ENCODE measurements at regions not wholly inside any gene's neighbourhood (a gene's known extent, or its start where the extent isn't known, plus 50 kb on each side); places are given as distances from the start of the nearest gene placed in this dataset.

DNA sequence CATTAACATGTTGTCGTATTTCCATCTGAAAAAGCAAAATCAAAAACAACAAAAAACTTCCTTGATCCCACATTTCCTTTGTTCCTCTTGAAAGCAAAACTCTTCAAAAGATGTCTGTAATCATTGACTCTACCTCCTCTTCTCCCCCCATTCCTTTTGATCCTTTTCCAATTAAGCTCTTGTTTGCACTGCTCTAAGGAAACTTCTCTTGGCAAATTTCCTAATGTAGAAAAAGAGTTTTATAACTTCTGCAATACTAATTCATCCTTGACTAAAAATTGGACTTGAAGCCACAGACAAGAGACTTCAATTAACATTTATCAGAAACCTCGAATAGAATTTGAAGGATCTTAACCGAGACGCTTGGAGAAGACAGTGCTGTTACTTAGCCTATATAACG, 317.1 kb upstream of the SEMA3C start:
- Histone ChIP-seq H3K27me3 (no peaks in the 10 kb centered on the region), H3K27ac (no peak overlapping the region), H3K4me3 (no peak overlapping the region), H3K9me3 (no peaks in the 10 kb centered on the region), H3K36me3 (no peaks in the 10 kb centered on the region), H3K4me1 (ENCODE audit: insufficient read depth) (no peaks in the 10 kb centered on the region)
- TF ChIP-seq EP300 (IDR thresholded peaks at IDR 0.05) (no peak), POLR2A (IDR thresholded peaks at IDR 0.05) (no peak)
- TF ChIP-seq, protein P1, sequence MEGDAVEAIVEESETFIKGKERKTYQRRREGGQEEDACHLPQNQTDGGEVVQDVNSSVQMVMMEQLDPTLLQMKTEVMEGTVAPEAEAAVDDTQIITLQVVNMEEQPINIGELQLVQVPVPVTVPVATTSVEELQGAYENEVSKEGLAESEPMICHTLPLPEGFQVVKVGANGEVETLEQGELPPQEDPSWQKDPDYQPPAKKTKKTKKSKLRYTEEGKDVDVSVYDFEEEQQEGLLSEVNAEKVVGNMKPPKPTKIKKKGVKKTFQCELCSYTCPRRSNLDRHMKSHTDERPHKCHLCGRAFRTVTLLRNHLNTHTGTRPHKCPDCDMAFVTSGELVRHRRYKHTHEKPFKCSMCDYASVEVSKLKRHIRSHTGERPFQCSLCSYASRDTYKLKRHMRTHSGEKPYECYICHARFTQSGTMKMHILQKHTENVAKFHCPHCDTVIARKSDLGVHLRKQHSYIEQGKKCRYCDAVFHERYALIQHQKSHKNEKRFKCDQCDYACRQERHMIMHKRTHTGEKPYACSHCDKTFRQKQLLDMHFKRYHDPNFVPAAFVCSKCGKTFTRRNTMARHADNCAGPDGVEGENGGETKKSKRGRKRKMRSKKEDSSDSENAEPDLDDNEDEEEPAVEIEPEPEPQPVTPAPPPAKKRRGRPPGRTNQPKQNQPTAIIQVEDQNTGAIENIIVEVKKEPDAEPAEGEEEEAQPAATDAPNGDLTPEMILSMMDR (IDR thresholded peaks at IDR 0.05), result no peak
- DNase-seq, result no peak
- intact Hi-C loops (cut with DNase I), result no loop called here
- WGBS, 3 donors, result 27 to 33% (median 30%) methylated on average over 5 of the region's 5 CpGs

- no peaks in the 10 kb centered on the region for H3K36me3 ChIP-seq
- no peaks in the 10 kb centered on the region for H3K27me3 ChIP-seq
- TF ChIP-seq POLR2A (IDR thresholded peaks at IDR 0.05) (no peak), EP300 (IDR thresholded peaks at IDR 0.05) (no peak)
- TF ChIP-seq, protein P1 (IDR thresholded peaks at IDR 0.05), result no peak
- intact Hi-C loops (cut with DNase I), result no loop called here
- no peaks in the 10 kb centered on the region for H3K9me3 ChIP-seq
- DNase-seq, result no peak
- no peak overlapping the region for H3K27ac ChIP-seq
- H3K4me1 ChIP-seq (ENCODE audit: insufficient read depth), result no peaks in the 10 kb centered on the region
- no peak overlapping the region for H3K4me3 ChIP-seq
- 35 to 53% (median 51%) methylated on average over 1 of the region's 1 CpG for WGBS, 3 donors
Observed at GRCh38 chr7:81234896-81235295, 316.0 kb upstream of the SEMA3C start.

DNA sequence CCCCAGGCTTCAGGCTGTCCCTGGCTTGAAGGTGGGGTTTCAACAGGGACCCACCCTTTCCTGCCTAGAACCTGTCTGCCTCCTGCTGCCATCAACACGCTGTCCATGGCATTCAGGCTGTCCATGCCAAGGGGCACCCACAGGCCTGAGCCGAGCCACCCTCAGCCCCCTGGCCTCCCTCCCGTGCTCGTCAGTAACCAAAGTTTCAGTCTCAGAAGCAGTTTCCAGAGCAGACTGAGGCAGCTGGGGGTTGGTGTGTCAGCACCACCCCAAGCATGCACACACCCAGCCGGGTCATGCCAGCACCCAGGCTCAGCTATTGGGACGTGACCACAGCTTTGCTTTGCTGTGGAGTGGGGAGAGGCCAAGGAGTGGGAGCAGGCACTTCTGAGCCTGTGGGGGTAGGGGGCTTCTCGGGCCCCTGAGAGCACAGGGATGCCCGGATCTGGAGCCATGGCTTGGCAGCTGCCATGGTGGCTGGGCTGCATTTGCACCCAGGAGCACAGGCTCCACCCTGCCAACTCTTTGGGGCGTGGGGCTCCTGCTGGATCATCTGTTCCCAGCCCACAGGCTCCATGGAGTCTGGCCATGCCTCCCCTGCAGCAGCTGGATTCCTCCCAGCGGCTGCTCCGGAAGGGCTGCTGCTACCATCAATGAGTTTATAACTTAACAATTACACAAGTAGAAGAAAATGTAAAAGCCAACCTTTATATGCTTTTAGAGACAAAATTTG, 314.5 kb upstream of the SEMA3C start:
- Histone ChIP-seq H3K27me3 (no peaks in the 10 kb centered on the region), H3K36me3 (no peaks in the 10 kb centered on the region), H3K27ac (no peak overlapping the region), H3K4me3 (no peak overlapping the region), H3K9me3 (no peaks in the 10 kb centered on the region), H3K4me1 (ENCODE audit: insufficient read depth) (no peaks in the 10 kb centered on the region)
- WGBS, 3 donors, result 75 to 89% (median 79%) methylated on average over 11 of the region's 11 CpGs
- intact Hi-C loops (cut with DNase I), result no loop called here
- no peak for DNase-seq
- TF ChIP-seq, protein P1 (IDR thresholded peaks at IDR 0.05), result no peak
- TF ChIP-seq POLR2A (IDR thresholded peaks at IDR 0.05), result no peak
- TF ChIP-seq EP300 (IDR thresholded peaks at IDR 0.05), result no peak

- TF ChIP-seq EP300 (IDR thresholded peaks at IDR 0.05), result no peak
- TF ChIP-seq, protein P1 (IDR thresholded peaks at IDR 0.05), result no peak
- TF ChIP-seq POLR2A (IDR thresholded peaks at IDR 0.05), result no peak
- intact Hi-C loops (cut with DNase I), result no loop called here
- H3K4me1 ChIP-seq (ENCODE audit: insufficient read depth), result no peaks in the 10 kb centered on the region
- no peak overlapping the region for H3K4me3 ChIP-seq
- no peaks in the 10 kb centered on the region for H3K9me3 ChIP-seq
- no peaks in the 10 kb centered on the region for H3K36me3 ChIP-seq
- no peak overlapping the region for H3K27ac ChIP-seq
- 78 to 86% (median 86%) methylated on average over 8 of the region's 8 CpGs for WGBS, 3 donors
- DNase-seq, result no peak
- H3K27me3 ChIP-seq, result no peaks in the 10 kb centered on the region
Observed at GRCh38 chr7:81232084-81232799, 313.4 kb upstream of the SEMA3C start.

All from ovary (tissue), 7 donors.